HG03060 (cell line): ENCODE measurements at regions not wholly inside any gene's neighbourhood (a gene's known extent, or its start where the extent isn't known, plus 50 kb on each side); places are given as distances from the start of the nearest gene placed in this dataset.
"Not testable (repeated sequence)": the region's sequence is repeated elsewhere in the genome, so short reads cannot be mapped to it uniquely, and the experiment has no call there.

Experiments used
- ATAC-seq: cut with Tn5 transposase; IDR thresholded peaks from one replicate; pipeline ENCODE4 v1.9.1; 2021; ENCODE audit warnings: low read depth, moderate number of reproducible peaks; ENCODE audit not compliant: unreplicated experiment

- ATAC-seq = no peak
Measured at GRCh38 chr6:165178056-165178455, 131.3 kb downstream of the C6orf118 start.

- no peak for ATAC-seq
Measured at GRCh38 chr6:165173484-165173883, 135.9 kb downstream of the C6orf118 start.

- no peak for ATAC-seq
Measured at GRCh38 chr6:165167861-165168260, 141.5 kb downstream of the C6orf118 start.

- ATAC-seq = no peak
Measured at GRCh38 chr6:165167311-165167710, 142.1 kb downstream of the C6orf118 start.

GRCh38 chr6:165163519-165163918, 145.9 kb downstream of the C6orf118 start:
- no peak for ATAC-seq

- ATAC-seq = no peak
Measured at GRCh38 chr6:165159460-165159859, 149.9 kb downstream of the C6orf118 start.

GRCh38 chr6:165146456-165146855, 162.9 kb downstream of the C6orf118 start:
- ATAC-seq = no peak

- no peak for ATAC-seq
Measured at GRCh38 chr6:165135889-165136288, 173.5 kb downstream of the C6orf118 start.

GRCh38 chr6:165129086-165129485, 180.3 kb downstream of the C6orf118 start:
- no peak for ATAC-seq

- not testable (repeated sequence) for ATAC-seq
Measured at GRCh38 chr6:165127743-165128142, 181.7 kb downstream of the C6orf118 start.

GRCh38 chr6:165124681-165125080, 184.7 kb downstream of the C6orf118 start:
- not testable (repeated sequence) for ATAC-seq

- ATAC-seq = no peak
Measured at GRCh38 chr6:165119231-165120020, 190.0 kb downstream of the C6orf118 start.

GRCh38 chr6:165118736-165119135, 190.7 kb downstream of the C6orf118 start:
- ATAC-seq = no peak

- ATAC-seq = no peak
Measured at GRCh38 chr6:165117806-165118205, 191.6 kb downstream of the C6orf118 start.

- ATAC-seq = no peak
Measured at GRCh38 chr6:165117121-165117520, 192.3 kb downstream of the C6orf118 start.

GRCh38 chr6:165110860-165111259, 198.5 kb downstream of the C6orf118 start:
- no peak for ATAC-seq

GRCh38 chr6:165109011-165109410, 200.4 kb downstream of the C6orf118 start:
- no peak for ATAC-seq

GRCh38 chr6:165106261-165106660, 203.1 kb downstream of the C6orf118 start:
- ATAC-seq = no peak

- ATAC-seq = no peak
Measured at GRCh38 chr6:165098165-165098564, 211.2 kb downstream of the C6orf118 start.

- ATAC-seq = no peak
Measured at GRCh38 chr6:165096868-165097267, 212.5 kb downstream of the C6orf118 start.

GRCh38 chr6:165096209-165096608, 213.2 kb downstream of the C6orf118 start:
- no peak for ATAC-seq

GRCh38 chr6:165092881-165093595, 216.4 kb downstream of the C6orf118 start:
- no peak for ATAC-seq
